Myocyte (in vitro differentiated cells): ENCODE measurements at regions not wholly inside any gene's neighbourhood (a gene's known extent, or its start where the extent isn't known, plus 50 kb on each side); places are given as distances from the start of the nearest gene placed in this dataset.
"Not testable (repeated sequence)": the region's sequence is repeated elsewhere in the genome, so short reads cannot be mapped to it uniquely, and the experiment has no call there.

Experiments used
- DNase-seq: peaks from one replicate; pipeline ENCODE4 v3.0.0-alpha.2; 2012; ENCODE audit warnings: low read depth

DNA sequence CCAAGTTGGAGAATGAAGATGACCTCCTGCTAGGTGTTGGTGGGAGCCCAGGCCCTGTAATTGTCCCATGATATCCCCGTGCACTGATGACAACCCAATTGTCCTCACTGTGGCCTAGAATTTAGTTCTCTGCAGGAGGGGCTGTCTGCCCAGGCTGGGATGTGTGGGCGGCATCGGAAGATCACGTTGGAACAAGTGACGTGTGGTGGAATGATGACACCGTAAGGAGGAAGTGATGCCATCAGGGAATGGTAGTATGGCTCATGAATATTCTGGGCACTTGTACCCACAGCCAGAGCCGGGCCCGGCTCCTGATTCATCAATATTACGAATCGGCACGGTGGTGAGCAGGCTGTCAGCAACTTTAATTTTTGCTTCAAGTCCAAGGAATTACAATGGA lies 111.6 kb downstream of the MIAT start:
- DNase-seq = no peak

DNA sequence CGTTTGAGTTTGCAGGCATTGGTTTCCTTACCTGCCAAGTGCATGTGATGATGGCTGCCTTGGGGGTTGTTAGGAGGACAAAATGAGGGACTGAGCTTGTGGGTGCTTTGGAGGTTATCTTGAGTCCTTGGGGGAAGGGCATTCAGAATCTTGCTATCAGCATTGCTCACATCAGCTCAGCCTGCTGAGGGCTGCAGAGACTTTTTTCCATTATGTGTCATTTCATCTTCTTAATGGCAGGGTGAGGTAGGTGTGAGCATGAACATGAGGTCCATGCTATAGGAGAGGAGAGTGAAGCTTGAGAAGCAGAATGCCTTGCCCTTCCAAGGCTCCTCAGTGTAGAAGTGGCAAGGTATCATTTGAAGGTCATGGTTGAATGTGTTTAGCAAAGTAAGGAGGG lies 112.3 kb downstream of the MIAT start:
- no peak for DNase-seq

DNA sequence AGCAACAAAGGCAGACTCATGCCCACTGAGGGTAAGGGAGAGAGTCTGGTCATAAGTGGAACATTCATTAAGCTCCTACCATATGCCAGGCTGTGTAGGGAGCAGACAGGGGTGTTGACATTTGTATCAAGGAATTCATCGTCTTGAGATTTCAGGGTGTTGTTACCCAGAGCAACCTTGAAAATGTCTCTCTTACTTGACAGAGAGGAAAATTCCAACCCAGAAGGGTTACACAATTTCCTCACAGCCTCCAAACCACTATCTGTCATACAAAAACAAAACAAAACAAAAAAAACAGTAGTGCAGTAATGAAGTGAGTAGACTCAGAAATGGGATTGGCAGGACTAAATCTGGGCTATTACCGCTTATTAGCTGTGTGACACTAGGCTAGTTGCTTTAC lies 113.2 kb downstream of the MIAT start:
- no peak for DNase-seq

DNA sequence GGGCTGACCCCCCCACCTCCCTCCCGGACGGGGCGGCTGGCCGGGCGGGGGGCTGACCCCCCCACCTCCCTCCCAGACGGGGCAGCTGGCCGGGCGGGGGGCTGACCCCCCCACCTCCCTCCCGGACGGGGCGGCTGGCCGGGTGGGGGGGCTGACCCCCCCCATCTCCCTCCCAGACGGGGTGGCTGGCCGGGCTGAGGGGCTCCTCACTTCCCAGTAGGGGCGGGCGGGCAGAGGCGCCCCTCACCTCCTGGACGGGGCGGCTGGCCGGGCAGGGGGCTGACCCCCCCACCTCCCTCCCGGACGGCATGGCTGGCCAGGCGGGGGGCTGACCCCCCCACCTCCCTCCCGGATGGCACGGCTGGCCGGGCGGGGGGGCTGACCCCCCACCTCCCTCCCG lies 115.7 kb downstream of the MIAT start:
- DNase-seq = not testable (repeated sequence)

DNA sequence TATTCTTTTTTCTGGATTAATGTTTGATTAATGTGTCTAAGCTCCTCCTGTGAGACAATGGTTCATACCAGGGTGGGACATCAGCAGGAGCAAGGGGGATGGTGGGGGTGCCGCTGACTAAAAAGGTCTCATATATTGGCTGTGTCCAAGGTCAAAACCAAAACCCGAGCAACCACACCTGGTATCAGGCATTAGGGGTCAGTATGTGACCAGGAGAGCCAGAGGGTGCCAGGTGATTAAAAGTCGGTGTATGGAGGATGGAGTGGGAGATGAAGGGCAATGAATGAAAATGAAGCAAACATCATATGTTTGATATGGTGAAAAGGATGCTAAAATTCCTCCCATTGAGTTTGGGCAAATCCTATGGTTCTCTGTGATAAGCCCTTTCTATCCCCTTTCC lies 118.0 kb downstream of the MIAT start:
- no peak for DNase-seq

DNA sequence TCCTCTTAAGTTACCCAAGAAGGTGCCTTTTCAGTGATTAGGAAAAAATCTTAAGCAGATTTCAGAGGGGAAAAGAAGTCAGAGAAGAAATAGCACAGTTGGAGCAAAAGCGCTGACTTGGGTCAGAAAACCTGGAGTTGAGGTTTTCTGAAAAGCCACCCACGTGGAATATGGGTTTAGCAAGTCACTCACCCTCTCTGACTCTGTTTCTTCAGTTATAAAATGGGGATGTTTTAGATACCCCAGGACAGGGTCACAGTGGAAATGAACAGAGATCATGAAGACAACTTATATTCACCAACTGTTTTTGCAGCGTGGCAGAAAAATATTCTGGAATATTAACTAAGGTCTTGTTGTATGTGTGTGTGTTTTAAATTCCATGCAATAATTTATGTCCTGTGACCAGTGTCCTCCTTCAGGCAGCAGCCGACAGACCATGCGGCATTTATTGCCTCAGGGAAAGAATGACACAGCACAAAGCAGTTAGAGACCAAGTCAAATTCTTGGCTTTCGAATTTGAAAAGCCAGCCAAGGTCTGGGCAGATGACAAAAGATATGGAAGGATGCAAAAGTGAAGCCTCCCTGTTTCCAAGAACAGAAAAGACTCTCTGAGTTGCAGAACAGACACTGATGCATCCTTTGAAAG lies 119.9 kb downstream of the MIAT start:
- DNase-seq = no peak

DNA sequence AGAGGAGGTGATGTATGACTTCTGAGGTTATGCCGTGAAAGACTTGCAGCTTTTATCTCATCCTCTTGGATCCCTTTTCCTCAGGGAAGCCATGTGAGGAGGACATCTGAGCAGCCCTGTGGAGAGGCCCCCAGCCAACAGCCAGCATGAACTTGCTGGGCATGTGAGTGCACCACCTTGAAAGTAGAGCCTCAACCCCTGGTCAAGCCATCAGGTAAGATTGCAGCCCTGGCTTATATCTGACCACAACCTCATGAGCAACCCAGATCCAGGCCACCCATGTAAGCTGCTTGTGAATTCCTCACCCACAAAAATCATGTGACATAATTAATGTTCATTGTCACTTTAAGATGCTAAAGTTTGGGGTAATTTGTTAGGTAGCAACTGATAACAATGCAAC lies 121.0 kb downstream of the MIAT start:
- no peak for DNase-seq

DNA sequence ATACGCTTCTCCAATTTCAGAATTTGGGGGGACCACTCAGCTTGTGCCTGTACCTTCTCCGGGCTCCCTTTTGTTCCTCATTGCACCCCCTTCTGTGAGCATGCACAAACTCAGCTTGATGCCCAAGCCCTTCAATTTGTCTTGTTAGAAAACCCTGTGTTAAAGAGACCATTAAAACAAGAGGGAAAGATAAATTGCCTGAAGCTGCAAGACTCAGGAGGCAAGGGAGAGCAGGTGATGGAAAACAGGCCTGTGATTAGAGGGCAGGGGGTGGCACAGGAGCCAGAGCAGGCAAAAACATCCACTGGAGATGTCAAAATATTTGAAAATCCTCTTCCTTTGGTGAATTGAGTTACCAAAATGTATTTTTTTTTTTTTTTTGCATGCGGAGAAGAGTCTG lies 121.7 kb downstream of the MIAT start:
- DNase-seq = no peak

DNA sequence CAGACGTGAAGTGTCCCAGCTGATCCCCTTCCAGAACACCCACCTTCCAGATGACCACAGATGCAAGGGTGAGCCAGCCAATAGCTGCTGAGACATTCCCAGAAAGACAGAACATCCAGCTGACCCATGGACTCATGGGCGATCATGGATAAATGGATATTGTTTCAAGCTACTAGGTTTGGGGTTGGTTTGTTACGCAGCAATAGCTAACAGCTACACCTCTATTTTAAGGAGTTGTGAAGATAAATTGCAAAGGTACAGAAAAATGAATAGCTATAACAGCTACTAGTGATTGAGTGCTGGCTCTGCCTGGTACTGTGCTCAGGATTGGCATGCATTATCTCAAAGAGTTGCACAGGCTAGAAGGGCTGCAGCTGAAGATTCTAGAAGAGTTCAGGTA lies 122.5 kb downstream of the MIAT start:
- DNase-seq = no peak

DNA sequence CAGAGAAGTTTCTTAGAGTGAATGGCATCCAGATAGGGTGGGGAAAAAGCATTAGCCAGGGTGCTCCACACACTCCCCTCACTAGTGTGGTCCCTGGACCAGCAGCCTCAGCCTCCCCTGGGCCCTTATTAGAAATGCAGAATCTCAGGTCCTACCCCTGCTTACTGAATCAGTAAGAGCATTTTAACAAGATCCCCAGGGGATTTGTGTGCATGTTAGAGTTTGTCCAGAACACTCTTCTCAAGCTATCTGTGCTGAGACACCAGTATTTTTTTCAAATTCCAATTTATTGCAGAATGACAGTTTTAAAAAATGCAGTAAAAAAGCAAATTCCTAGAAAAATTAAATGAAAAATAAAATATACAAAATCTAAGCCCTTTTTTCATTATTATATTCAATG lies 123.1 kb downstream of the MIAT start:
- no peak for DNase-seq

DNA sequence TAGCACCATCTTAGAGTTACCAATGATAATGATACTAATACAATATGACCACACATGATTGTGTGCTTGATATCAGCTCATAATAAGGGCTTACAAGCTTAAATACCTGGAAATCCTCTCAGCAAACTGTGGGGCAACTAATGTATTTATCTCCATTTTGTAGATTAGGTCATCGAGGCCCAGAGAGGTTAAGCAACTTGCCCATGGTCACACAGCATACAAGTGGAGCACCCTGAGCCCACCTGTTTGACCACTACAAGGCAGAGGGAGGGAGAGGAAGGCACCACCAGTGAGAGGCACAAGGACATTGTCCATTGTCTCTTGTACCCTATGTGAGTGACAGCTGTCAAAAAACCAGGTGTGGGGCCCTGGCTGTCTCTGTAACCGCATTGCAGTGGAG lies 123.7 kb downstream of the MIAT start:
- no peak for DNase-seq

DNA sequence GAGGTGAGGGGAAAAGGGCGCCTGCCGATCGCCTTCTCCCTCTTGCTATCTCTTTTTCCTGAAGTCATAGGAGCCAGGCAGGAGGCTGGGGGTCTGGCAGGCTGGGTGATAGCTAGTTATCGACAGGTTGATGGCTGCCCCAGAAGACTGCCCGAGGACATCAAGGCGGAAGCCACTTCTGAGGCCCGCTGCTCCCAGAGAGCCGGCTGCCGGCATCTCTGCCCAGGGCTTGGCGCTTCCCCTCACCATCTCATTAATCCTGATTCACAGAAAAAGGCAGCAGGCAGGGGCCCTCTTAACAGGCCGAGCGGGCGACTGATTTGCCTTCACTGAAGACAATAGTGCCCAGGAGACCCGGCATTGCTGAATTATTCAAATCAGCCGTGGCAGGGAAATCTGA lies 124.2 kb downstream of the MIAT start:
- DNase-seq = no peak

DNA sequence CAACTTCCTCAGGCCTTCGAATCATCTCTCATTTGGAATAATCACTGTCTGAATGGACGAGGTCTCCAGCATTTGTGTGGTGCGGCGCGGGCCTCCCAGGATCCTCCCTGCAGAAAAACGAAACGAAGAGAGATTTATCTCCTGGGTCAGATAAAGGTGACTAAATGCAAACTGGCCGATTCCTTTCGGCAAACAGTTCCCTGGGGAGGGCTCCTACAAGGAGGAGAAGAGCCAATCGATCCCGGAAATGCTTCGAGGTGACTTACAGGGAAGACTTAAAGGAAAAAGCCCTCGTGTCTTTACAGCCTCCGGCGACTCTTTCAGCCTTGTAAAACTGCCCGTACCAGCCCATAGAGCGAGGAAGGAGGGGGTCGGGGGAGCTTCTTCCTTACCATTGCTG lies 126.5 kb downstream of the MIAT start:
- DNase-seq = no peak

DNA sequence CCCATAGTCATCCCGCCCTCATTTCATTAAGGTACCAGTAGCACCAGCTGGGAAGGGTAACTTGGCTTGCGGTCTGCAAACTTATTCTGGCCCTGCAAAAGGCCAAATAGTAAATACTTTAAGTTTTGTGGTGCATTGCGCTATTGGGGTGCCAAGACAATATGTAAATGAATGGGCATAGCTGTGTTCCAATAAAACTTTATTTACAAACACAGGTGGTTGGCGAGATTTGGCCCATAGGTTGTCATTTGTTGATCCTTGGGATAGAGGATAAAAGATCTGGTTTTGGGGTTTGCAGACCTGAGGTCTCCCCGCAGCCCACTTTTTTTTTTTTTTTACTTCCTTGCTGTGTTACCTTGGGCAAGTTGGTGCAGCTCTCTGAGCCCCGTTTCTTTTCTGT lies 127.4 kb downstream of the MIAT start:
- DNase-seq = no peak

DNA sequence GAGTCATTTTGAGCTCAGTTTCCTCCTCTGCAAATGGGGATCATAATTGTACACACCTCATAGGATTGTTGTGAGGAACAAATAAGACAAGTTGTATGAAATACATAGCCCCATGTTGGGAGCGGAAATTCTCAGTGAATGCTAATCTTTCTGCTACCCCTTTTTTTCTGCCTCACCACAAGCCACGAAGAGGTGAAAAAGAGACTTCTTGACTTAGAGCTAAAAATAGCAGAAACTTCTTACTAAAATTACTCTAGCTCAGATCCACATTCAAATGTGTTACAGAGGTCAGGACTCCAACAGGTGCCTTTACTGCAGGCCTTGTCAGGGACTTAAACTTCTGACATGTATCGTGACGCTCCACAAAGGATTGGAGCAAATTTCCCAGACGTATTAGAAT lies 128.5 kb downstream of the MIAT start:
- peak; percentile 33 for DNase-seq

DNA sequence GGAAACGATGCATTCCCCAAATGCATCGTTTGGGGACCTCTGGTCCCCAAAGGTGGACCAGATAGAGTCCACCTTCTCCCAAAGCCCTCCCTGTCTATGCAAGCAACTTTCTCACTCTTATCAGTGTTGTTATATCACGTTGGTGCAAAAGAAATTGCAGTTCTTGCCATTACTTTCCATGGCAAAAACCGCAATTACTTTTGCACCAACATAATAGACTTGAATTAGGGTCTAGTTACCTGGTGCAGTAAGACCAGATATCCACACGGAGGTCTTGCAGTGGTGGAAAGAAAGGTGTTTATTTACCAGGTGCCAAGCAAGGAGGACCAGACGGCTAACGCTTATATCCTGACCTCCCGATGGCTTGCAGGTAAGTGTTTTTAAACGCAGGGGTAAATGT lies 129.0 kb downstream of the MIAT start:
- DNase-seq = no peak

DNA sequence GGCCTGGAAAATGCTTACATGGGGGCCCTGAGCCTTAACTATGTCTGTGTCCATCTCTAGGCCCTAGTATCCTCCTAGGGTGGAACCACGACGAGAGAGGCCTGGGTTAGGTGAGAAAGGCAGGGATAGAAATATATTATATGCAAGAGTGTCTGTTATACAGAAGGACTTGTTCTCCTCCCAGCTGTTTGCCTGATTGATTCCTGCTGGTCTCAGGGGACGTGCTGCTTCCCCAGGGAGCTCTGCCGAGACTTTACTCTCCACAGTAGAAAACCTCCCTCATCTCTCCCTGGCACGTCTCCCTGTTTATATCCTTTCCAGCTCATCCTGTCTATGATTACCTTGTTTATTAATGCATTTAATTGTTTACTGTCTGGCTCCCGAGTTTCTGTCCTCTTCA lies 132.6 kb downstream of the MIAT start:
- no peak for DNase-seq

DNA sequence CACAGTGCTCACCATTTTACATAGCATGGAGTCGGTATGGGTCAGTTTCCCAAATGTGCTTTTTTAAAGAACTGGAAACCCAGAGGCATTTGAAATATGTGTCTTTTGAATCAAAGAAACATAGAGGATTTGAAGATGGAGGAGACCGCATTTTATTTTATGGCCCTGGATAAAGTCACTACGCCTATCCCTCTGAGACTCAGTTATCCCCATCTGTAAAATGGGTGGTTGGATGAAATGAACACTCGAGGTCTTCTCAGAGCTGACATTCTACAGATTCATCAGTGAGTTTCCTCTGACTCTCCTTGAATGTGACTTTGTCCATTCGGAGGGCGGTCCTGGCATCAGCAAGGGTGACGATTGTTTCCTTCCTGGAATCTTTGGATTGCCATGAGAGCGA lies 135.1 kb downstream of the MIAT start:
- no peak for DNase-seq

DNA sequence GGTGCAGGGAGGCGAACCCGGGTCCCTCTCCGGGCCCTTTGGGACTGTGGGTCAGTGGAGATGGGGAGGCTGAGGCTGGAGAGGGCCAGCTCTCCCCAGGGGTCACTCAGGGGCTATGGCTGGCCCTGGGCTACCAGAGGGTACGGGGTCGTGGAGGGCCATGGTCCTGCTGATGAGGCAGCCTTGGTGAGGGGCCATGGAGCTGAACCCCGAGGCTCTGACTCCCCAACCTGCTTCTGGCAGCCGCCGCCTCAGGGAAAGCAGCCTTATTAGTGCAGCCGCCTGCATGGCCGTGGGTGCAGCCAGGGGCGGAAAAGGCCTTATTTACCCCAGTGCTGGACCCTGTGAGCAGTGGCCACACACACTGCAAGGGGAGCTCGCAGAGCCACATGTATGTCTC lies 139.4 kb downstream of the MIAT start:
- DNase-seq = no peak

DNA sequence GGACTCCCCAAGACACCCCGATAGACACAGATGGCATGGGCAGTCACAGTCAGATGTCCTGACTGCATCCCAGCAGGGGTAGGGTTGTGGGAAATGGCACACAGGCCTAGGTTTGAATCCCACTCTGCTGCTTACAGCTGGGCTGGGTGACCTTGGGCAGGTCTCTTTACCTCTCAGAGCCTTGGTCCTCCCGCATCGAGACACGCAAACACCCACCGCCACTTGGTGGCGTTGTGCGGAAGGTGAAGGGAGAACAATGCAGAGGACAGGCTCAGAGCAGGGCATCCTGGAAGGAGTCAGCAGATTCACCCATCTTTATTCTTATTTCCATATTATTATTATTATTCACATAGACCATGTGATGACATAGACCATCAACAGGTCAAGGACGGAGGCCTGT lies 140.5 kb downstream of the MIAT start:
- DNase-seq = peak; percentile 6

DNA sequence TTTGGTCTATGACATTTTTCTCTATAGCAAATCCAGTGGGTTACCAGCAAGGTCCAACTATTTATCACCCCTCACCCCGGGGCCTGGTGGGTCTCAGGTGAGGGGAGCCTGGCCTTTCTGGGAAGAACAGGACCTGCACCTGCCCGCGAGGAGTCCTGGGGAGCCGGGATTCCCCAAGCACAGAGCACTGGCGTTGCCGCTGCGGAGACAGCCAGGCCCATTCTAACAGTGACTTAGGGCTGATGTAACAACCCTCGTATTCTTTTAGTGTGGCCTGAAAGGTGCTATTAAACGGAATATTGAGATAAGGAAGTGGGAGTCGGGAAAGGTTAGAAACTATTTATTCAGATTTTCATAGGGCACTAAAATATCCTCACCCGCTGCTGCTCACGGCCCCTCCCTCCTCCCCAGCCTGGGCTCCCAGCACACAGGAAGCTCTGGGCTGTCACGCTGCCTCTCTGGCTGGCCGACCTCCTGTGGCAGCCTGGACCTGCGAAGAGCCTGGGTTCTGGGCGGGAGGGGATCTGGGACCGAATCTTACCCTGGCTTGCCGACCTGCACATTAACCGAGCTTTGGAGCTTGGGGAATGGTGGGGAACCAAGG lies 141.2 kb downstream of the MIAT start:
- DNase-seq = no peak

DNA sequence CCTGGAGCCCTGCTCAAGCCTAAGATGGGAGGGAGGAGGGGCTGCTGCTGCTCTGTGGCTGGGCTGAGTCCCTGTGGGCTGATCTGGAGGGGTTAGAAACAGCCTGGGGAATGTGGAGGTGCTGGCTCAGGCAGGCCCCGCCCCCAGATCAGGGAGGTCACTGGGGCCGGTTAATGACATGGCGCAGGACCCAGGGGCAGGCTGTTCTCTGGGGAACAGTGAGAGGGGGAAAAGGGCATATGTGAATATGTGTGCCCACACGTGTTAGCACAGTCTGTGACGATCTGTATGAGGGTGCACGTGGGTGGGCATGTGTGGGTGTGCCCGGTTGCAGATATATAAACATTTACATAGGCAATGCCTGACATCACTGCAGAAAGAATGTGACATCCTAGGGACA lies 143.5 kb downstream of the MIAT start:
- DNase-seq = no peak

DNA sequence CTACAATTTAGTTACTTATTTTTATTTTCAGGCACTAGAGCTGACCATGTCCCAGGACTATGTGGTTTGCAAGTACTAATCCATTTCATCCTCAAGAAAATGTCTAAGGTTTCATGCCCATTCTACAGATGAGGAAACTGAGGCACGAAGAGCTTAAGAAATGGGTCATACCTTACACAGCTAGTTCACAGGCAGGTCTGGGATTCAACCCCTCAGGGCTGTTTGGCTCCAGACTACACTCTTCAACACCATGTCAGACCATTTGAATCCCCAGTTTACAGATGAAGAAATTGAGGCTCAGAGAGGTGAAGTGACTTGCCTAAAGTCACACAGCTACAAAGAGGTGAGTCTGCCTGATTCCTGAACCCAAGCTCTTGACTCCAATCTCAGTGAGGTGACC lies 144.1 kb downstream of the MIAT start:
- no peak for DNase-seq

DNA sequence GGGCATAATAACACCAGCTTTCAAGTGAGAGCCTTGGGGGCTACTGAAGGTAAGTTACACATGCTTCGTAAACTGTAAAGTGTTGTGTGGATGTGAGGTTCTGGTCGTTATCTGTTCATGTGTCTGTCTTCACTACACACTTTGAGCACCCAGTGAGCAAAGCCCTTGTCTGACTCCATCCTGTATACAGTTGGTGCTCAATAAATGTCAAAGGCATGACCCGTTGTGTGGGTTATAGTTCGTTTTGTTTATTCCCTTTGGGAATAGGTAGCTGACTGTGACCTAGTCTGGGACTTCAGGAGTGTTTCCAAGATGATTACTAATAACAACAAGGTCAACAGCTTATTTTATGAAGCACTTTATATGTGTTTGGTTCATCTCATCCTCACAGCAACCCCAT lies 146.9 kb downstream of the MIAT start:
- DNase-seq = no peak
